Neural cell (in vitro differentiated cells): ENCODE measurements at regions not wholly inside any gene's neighbourhood (a gene's known extent, or its start where the extent isn't known, plus 50 kb on each side); places are given as distances from the start of the nearest gene placed in this dataset.

Source experiments
- H2AFZ ChIP-seq: fragments of 200-600, 300-800 bp; sonication (generic), shearing (Covaris generic); 2 replicates; pipeline ENCODE4 v1.6.0; 2014; ENCODE audit warnings: low read depth, mild to moderate bottlenecking, antibody characterized with exemption, low read length, moderate library complexity
- H3F3A ChIP-seq: fragments of 200-600 bp; shearing (Covaris generic); 2 replicates; pipeline ENCODE4 v1.6.1; 2016; ENCODE audit warnings: mild to moderate bottlenecking, moderate library complexity, mixed read lengths, antibody characterized with exemption, low read length; ENCODE audit not compliant: insufficient read depth, poor library complexity, severe bottlenecking
- H3K27ac ChIP-seq: fragments of 200-600, 300-800 bp; sonication (generic), shearing (Covaris generic); 2 replicates; pipeline ENCODE4 v1.5.1; 2014; ENCODE audit warnings: mild to moderate bottlenecking, low read length, moderate library complexity
- H3K27me3 ChIP-seq: fragments of 300-800, 200-600 bp; sonication (generic), shearing (Covaris generic); 2 replicates; pipeline ENCODE4 v1.6.0; 2014; ENCODE audit warnings: mild to moderate bottlenecking, low read depth, low read length, moderate library complexity; ENCODE audit not compliant: insufficient read depth
- H3K36me3 ChIP-seq: fragments of 300-800, 200-600 bp; sonication (generic), shearing (Covaris generic); 2 replicates; pipeline ENCODE4 v1.5.1; 2014; ENCODE audit warnings: mild to moderate bottlenecking, antibody characterized with exemption, low read length, moderate library complexity; ENCODE audit not compliant: insufficient read depth
- H3K4me2 ChIP-seq: fragments of 300-800, 200-600 bp; sonication (generic), shearing (Covaris generic); 2 replicates; pipeline ENCODE4 v1.6.0; 2014; ENCODE audit warnings: mild to moderate bottlenecking, low read length
- H3K4me3 ChIP-seq: fragments of 300-800, 200-600 bp; sonication (generic), shearing (Covaris generic); 2 replicates; pipeline ENCODE4 v1.5.1; 2014; ENCODE audit warnings: mild to moderate bottlenecking, low read length, moderate library complexity
- H3K79me2 ChIP-seq: fragments of 200-600 bp; shearing (Covaris generic); replicated peaks from 2 replicates; pipeline ENCODE4 v1.6.0; 2014; ENCODE audit warnings: mild to moderate bottlenecking, low read length, moderate library complexity; ENCODE audit not compliant: insufficient read depth
- H3K9ac ChIP-seq: fragments of 300-800, 200-600 bp; sonication (generic), shearing (Covaris generic); 2 replicates; pipeline ENCODE4 v1.6.1; 2016; ENCODE audit warnings: mild to moderate bottlenecking, low read length, mixed read lengths
- H3K9me2 ChIP-seq: fragments of 200-600 bp; shearing (Covaris generic); 2 replicates; pipeline ENCODE4 v1.6.1; 2016; ENCODE audit warnings: mild to moderate bottlenecking, low read length, mixed read lengths; ENCODE audit not compliant: insufficient read depth
- H3K9me3 ChIP-seq: fragments of 200-600, 300-800 bp; sonication (generic), shearing (Covaris generic); 2 replicates; pipeline ENCODE4 v1.6.1; 2016; ENCODE audit warnings: mild to moderate bottlenecking, mixed run types, low read length, moderate library complexity, mixed read lengths
- H4K20me1 ChIP-seq: fragments of 200-600 bp; shearing (Covaris generic); 2 replicates; pipeline ENCODE4 v1.6.1; 2016; ENCODE audit warnings: mild to moderate bottlenecking, mixed run types; ENCODE audit not compliant: insufficient read depth
- CTCF ChIP-seq: fragments of 450-650 bp; IDR thresholded peaks from 2 replicates; pipeline ENCODE4 v1.5.1; 2014; ENCODE audit warnings: antibody characterized with exemption, mild to moderate bottlenecking, moderate library complexity; ENCODE audit not compliant: poor library complexity, severe bottlenecking
- EP300 ChIP-seq: fragments of 450-650 bp; conservative IDR thresholded peaks from 2 replicates; pipeline ENCODE4 v1.6.1; 2014; ENCODE audit warnings: antibody characterized with exemption, mild to moderate bottlenecking, moderate library complexity; ENCODE audit not compliant: poor library complexity, severe bottlenecking
- EZH2 ChIP-seq: fragments of 200-600, 300-800 bp; shearing (Covaris generic), sonication (generic); IDR thresholded peaks from 2 replicates; pipeline ENCODE4 v1.6.1; 2014; ENCODE audit warnings: antibody characterized with exemption, low read length, borderline replicate concordance, mild to moderate bottlenecking; ENCODE audit not compliant: insufficient read depth, poor library complexity, severe bottlenecking
- MXI1 ChIP-seq: fragments of 450-650 bp; conservative IDR thresholded peaks from 2 replicates; pipeline ENCODE4 v1.6.1; 2014; ENCODE audit warnings: antibody characterized with exemption, mild to moderate bottlenecking; ENCODE audit not compliant: poor library complexity, severe bottlenecking
- POLR2AphosphoS5 ChIP-seq: IDR thresholded peaks from 2 replicates; pipeline ENCODE4 v1.6.1; 2012
- RAD21 ChIP-seq: fragments of 450-650 bp; conservative IDR thresholded peaks from 2 replicates; pipeline ENCODE4 v1.6.1; 2014; ENCODE audit warnings: antibody characterized with exemption, mild to moderate bottlenecking, moderate library complexity
- REST ChIP-seq: IDR thresholded peaks from 2 replicates; pipeline ENCODE4 v1.6.1; 2012; ENCODE audit warnings: borderline replicate concordance
- SMC3 ChIP-seq: fragments of 450-650 bp; conservative IDR thresholded peaks from 2 replicates; pipeline ENCODE4 v1.6.1; 2014; ENCODE audit warnings: antibody characterized with exemption, mild to moderate bottlenecking, moderate library complexity; ENCODE audit not compliant: poor library complexity
- TAF1 ChIP-seq: IDR thresholded peaks from 2 replicates; pipeline ENCODE4 v1.6.1; 2012; ENCODE audit warnings: low read depth

- no peak overlapping the region for H3K4me3 ChIP-seq
- H3K4me2 ChIP-seq = no peak overlapping the region
- no peaks in the 10 kb centered on the region for H3K79me2 ChIP-seq
- H2AFZ ChIP-seq = no peak overlapping the region
- H3K9me2 ChIP-seq = no peaks in the 10 kb centered on the region
- no peaks in the 10 kb centered on the region for H4K20me1 ChIP-seq
- no peaks in the 10 kb centered on the region for H3K27me3 ChIP-seq
- TF ChIP-seq EP300 (no peak), REST (no peak), CTCF (no peak), MXI1 (no peak), EZH2 (no peak), SMC3 (no peak), TAF1 (no peak), RAD21 (no peak), POLR2AphosphoS5 (no peak)
- H3K27ac ChIP-seq = no peak overlapping the region
- no peaks in the 10 kb centered on the region for H3K36me3 ChIP-seq
- H3K9me3 ChIP-seq = no peaks in the 10 kb centered on the region
- no peak overlapping the region for H3K9ac ChIP-seq
- no peaks in the 10 kb centered on the region for H3F3A ChIP-seq
Measured at GRCh38 chr11:25587496-25587895, 744.4 kb upstream of the ANO3 start.

- Histone ChIP-seq H3K4me3 (no peak overlapping the region), H3F3A (no peaks in the 10 kb centered on the region), H4K20me1 (no peaks in the 10 kb centered on the region), H3K27ac (no peak overlapping the region), H3K79me2 (no peaks in the 10 kb centered on the region), H3K4me2 (no peak overlapping the region), H3K36me3 (no peaks in the 10 kb centered on the region), H3K9ac (no peak overlapping the region), H3K27me3 (no peaks in the 10 kb centered on the region), H2AFZ (no peak overlapping the region), H3K9me3 (no peaks in the 10 kb centered on the region), H3K9me2 (no peaks in the 10 kb centered on the region)
- no peak for TF ChIP-seq CTCF
Measured at GRCh38 chr11:25593221-25593620, 738.7 kb upstream of the ANO3 start.
